Mesothelial cell of epicardium (in vitro differentiated cells): ENCODE measurements at regions not wholly inside any gene's neighbourhood (a gene's known extent, or its start where the extent isn't known, plus 50 kb on each side); places are given as distances from the start of the nearest gene placed in this dataset.

ENCODE experiments used
- DNase-seq, 2 experiments: peaks; one replicate each; pipeline ENCODE4 v3.0.0; 2021; ENCODE audit warnings: low spot score in 2 of 2; ENCODE audit not compliant: unreplicated experiment in 2 of 2
- H3K27ac Mint-ChIP-seq: 2 replicates; pipeline ENCODE4 v1.8.0; 2021; ENCODE audit warnings: mixed read lengths
- H3K27me3 Mint-ChIP-seq: 2 replicates; pipeline ENCODE4 v1.8.0; 2021; ENCODE audit warnings: low read depth, mixed read lengths
- H3K36me3 Mint-ChIP-seq: 2 replicates; pipeline ENCODE4 v1.8.0; 2021; ENCODE audit warnings: mixed read lengths
- H3K4me1 Mint-ChIP-seq: 2 replicates; pipeline ENCODE4 v1.8.0; 2021; ENCODE audit warnings: mixed read lengths
- H3K4me3 Mint-ChIP-seq: 2 replicates; pipeline ENCODE4 v1.8.0; 2021; ENCODE audit warnings: mild to moderate bottlenecking, moderate library complexity, mixed read lengths
- H3K9me3 Mint-ChIP-seq: 2 replicates; pipeline ENCODE4 v1.8.0; 2021; ENCODE audit warnings: mixed read lengths
- CTCF ChIP-seq: fragments of 200-600 bp; sonication (generic); IDR thresholded peaks from one replicate; pipeline ENCODE4 v1.5.0; 2021; ENCODE audit warnings: antibody characterized with exemption; ENCODE audit not compliant: unreplicated experiment

GRCh38 chrX:42540146-42540545 is 237.8 kb downstream of the PPP1R2C start:
- no peak overlapping the region for H3K4me3 Mint-ChIP-seq
- TF ChIP-seq CTCF = no peak
- no peaks in the 10 kb centered on the region for H3K36me3 Mint-ChIP-seq
- no peak for DNase-seq
- no peak overlapping the region for H3K27ac Mint-ChIP-seq
- peaks cover 9% of the 10 kb centered on the region for H3K9me3 Mint-ChIP-seq
- no peaks in the 10 kb centered on the region for H3K27me3 Mint-ChIP-seq
- no peaks in the 10 kb centered on the region for H3K4me1 Mint-ChIP-seq

- H3K36me3 Mint-ChIP-seq = no peaks in the 10 kb centered on the region
- no peaks in the 10 kb centered on the region for H3K4me1 Mint-ChIP-seq
- H3K27ac Mint-ChIP-seq = no peak overlapping the region
- no peak for TF ChIP-seq CTCF
- no peak overlapping the region for H3K4me3 Mint-ChIP-seq
- DNase-seq = no peak
- no peaks in the 10 kb centered on the region for H3K27me3 Mint-ChIP-seq
- peaks cover 14% of the 10 kb centered on the region for H3K9me3 Mint-ChIP-seq
These were observed 239.6 kb downstream of the PPP1R2C start for GRCh38 chrX:42538405-42538804.

GRCh38 chrX:42536286-42536685 is 241.7 kb downstream of the PPP1R2C start:
- no peak for TF ChIP-seq CTCF
- Mint-ChIP-seq H3K36me3 (no peaks in the 10 kb centered on the region), H3K4me3 (no peak overlapping the region)

GRCh38 chrX:42535233-42535632 is 242.7 kb downstream of the PPP1R2C start:
- no peak for TF ChIP-seq CTCF
- Mint-ChIP-seq H3K27ac (no peak overlapping the region), H3K4me1 (peaks cover 6% of the 10 kb centered on the region), H3K9me3 (peaks cover 6% of the 10 kb centered on the region), H3K4me3 (no peak overlapping the region), H3K27me3 (no peaks in the 10 kb centered on the region), H3K36me3 (no peaks in the 10 kb centered on the region)
- no peak for DNase-seq

More at GRCh38 chrX:42536286-42536685, 241.7 kb downstream of the PPP1R2C start:
- no peaks in the 10 kb centered on the region for H3K4me1 Mint-ChIP-seq
- H3K27ac Mint-ChIP-seq = no peak overlapping the region
- H3K27me3 Mint-ChIP-seq = no peaks in the 10 kb centered on the region
- DNase-seq = no peak
- H3K9me3 Mint-ChIP-seq = peaks cover 11% of the 10 kb centered on the region

- H3K9me3 Mint-ChIP-seq = peaks cover 7% of the 10 kb centered on the region
- DNase-seq = no peak
- H3K4me3 Mint-ChIP-seq = no peak overlapping the region
- TF ChIP-seq CTCF = no peak
- peaks cover 12% of the 10 kb centered on the region for H3K4me1 Mint-ChIP-seq
- H3K27ac Mint-ChIP-seq = no peak overlapping the region
- H3K27me3 Mint-ChIP-seq = no peaks in the 10 kb centered on the region
- no peaks in the 10 kb centered on the region for H3K36me3 Mint-ChIP-seq
These were observed 244.2 kb downstream of the PPP1R2C start for GRCh38 chrX:42533761-42534160.

GRCh38 chrX:42531441-42531840 is 246.5 kb downstream of the PPP1R2C start:
- DNase-seq = no peak
- Mint-ChIP-seq H3K27me3 (no peaks in the 10 kb centered on the region), H3K9me3 (peaks cover 16% of the 10 kb centered on the region), H3K4me3 (no peak overlapping the region), H3K36me3 (no peaks in the 10 kb centered on the region), H3K27ac (no peak overlapping the region), H3K4me1 (peaks cover 12% of the 10 kb centered on the region)
- no peak for TF ChIP-seq CTCF
